HEK293T (cell line): ENCODE measurements at regions not wholly inside any gene's neighbourhood (a gene's known extent, or its start where the extent isn't known, plus 50 kb on each side); places are given as distances from the start of the nearest gene placed in this dataset.

Experiments
- CTCF ChIA-PET: fragments of 350-600 bp; formaldehyde crosslinking; extraction: SDS; loops from one replicate; lab custom pipeline; 2021; ENCODE audit warnings: antibody characterized with exemption, inconsistent platforms; lab: Yijun Ruan, JAX
- POLR2A ChIA-PET: fragments of 350-600 bp; formaldehyde crosslinking; extraction: SDS; loops from one replicate; lab custom pipeline; 2020; ENCODE audit warnings: antibody characterized with exemption, inconsistent platforms; lab: Yijun Ruan, JAX
- DNase-seq: peaks from one replicate; pipeline ENCODE4 v3.0.0; 2012; ENCODE audit warnings: mixed read lengths; ENCODE audit errors: extremely low spot score
- ARNT ChIP-seq: fragments of 450-650 bp; IDR thresholded peaks from 2 replicates; pipeline ENCODE4 v1.6.1; 2017; ENCODE audit warnings: mild to moderate bottlenecking
- BHLHE40 ChIP-seq: fragments of 450-650 bp; IDR thresholded peaks from 2 replicates; pipeline ENCODE4 v1.6.1; 2016; ENCODE audit warnings: mild to moderate bottlenecking, moderate library complexity, borderline replicate concordance
- CTBP1 ChIP-seq: fragments of 450-650 bp; IDR thresholded peaks from 2 replicates; pipeline ENCODE4 v1.6.1; 2016; ENCODE audit warnings: borderline replicate concordance
- ELF4 ChIP-seq: fragments of 450-650 bp; IDR thresholded peaks from 2 replicates; pipeline ENCODE4 v1.6.1; 2017; ENCODE audit warnings: antibody characterized with exemption
- FOXA1 ChIP-seq: fragments of 450-650 bp; IDR thresholded peaks from 2 replicates; pipeline ENCODE4 v1.6.1; 2016; ENCODE audit warnings: mild to moderate bottlenecking
- FOXK2 ChIP-seq: fragments of 450-650 bp; IDR thresholded peaks from 2 replicates; pipeline ENCODE4 v1.6.1; 2016; ENCODE audit warnings: mild to moderate bottlenecking
- FOXM1 ChIP-seq: fragments of 450-650 bp; IDR thresholded peaks from 2 replicates; pipeline ENCODE4 v1.6.1; 2017; ENCODE audit warnings: mild to moderate bottlenecking, borderline replicate concordance
- HDGF ChIP-seq: fragments of 450-650 bp; IDR thresholded peaks from 2 replicates; pipeline ENCODE4 v1.6.1; 2017; ENCODE audit warnings: antibody characterized with exemption, borderline replicate concordance
- L3MBTL2 ChIP-seq: fragments of 450-650 bp; conservative IDR thresholded peaks from 2 replicates; pipeline ENCODE4 v1.6.1; 2016; ENCODE audit warnings: mild to moderate bottlenecking
- LEF1 ChIP-seq: fragments of 450-650 bp; IDR thresholded peaks from 2 replicates; pipeline ENCODE4 v1.6.1; 2017; ENCODE audit warnings: mild to moderate bottlenecking, borderline replicate concordance
- NFRKB ChIP-seq: fragments of 450-650 bp; IDR thresholded peaks from 2 replicates; pipeline ENCODE4 v1.6.1; 2016; ENCODE audit warnings: mild to moderate bottlenecking, moderate library complexity
- PKNOX1 ChIP-seq: fragments of 450-650 bp; IDR thresholded peaks from 2 replicates; pipeline ENCODE4 v1.6.1; 2016
- SP1 ChIP-seq: fragments of 450-650 bp; IDR thresholded peaks from 2 replicates; pipeline ENCODE4 v1.6.1; 2017
- SUZ12 ChIP-seq: fragments of 450-650 bp; IDR thresholded peaks from 2 replicates; pipeline ENCODE4 v1.6.1; 2016; ENCODE audit warnings: mild to moderate bottlenecking
- TARDBP ChIP-seq: fragments of 450-650 bp; IDR thresholded peaks from 2 replicates; pipeline ENCODE4 v1.6.1; 2016
- ZNF384 ChIP-seq: fragments of 450-650 bp; IDR thresholded peaks from 2 replicates; pipeline ENCODE4 v1.6.1; 2016

GRCh38 chr3:72682936-72683452 lies 165.3 kb downstream of the SHQ1 start:
- no peak for TF ChIP-seq FOXA1
- TF ChIP-seq CTBP1: no peak
- DNase-seq: no peak
- ChIA-PET CTCF (no interaction called here), POLR2A (no interaction called here)

GRCh38 chr3:72681598-72681997 lies 166.6 kb downstream of the SHQ1 start:
- no peak for DNase-seq
- POLR2A ChIA-PET: no interaction called here
- CTCF ChIA-PET: no interaction called here
- TF ChIP-seq PKNOX1 (no peak), FOXK2 (no peak), ARNT (no peak), LEF1 (no peak), L3MBTL2 (no peak), NFRKB (no peak), SP1 (no peak), ZNF384 (no peak), SUZ12 (no peak), ELF4 (no peak), HDGF (no peak), BHLHE40 (no peak), FOXA1 (no peak), FOXM1 (no peak), TARDBP (no peak), CTBP1 (no peak)

GRCh38 chr3:72680766-72681165 lies 167.5 kb downstream of the SHQ1 start:
- DNase-seq: no peak
- CTCF ChIA-PET: no interaction called here
- POLR2A ChIA-PET: no interaction called here
- no peak for TF ChIP-seq FOXK2
- TF ChIP-seq TARDBP: no peak
- no peak for TF ChIP-seq BHLHE40

GRCh38 chr3:72679540-72680198 lies 168.6 kb downstream of the SHQ1 start:
- CTCF ChIA-PET: no interaction called here

GRCh38 chr3:72678867-72679266 lies 169.4 kb downstream of the SHQ1 start:
- no peak for TF ChIP-seq ARNT
- TF ChIP-seq SP1: no peak
- no peak for TF ChIP-seq FOXK2
- TF ChIP-seq LEF1: no peak
- TF ChIP-seq PKNOX1: no peak
- POLR2A ChIA-PET: no interaction called here
- no peak for DNase-seq
- CTCF ChIA-PET: no interaction called here

More at GRCh38 chr3:72679540-72680198, 168.6 kb downstream of the SHQ1 start:
- TF ChIP-seq ARNT (no peak), ZNF384 (no peak), LEF1 (no peak), TARDBP (no peak), SP1 (no peak)
- DNase-seq: no peak
- POLR2A ChIA-PET: no interaction called here

GRCh38 chr3:72678380-72678779 lies 169.9 kb downstream of the SHQ1 start:
- no peak for DNase-seq
- TF ChIP-seq ARNT: no peak
- no peak for TF ChIP-seq ELF4
- no peak for TF ChIP-seq L3MBTL2
- TF ChIP-seq PKNOX1: no peak
- TF ChIP-seq FOXA1: no peak
- TF ChIP-seq BHLHE40: no peak
- no peak for TF ChIP-seq HDGF
- TF ChIP-seq LEF1: no peak
- TF ChIP-seq NFRKB: no peak
- TF ChIP-seq CTBP1: no peak
- TF ChIP-seq ZNF384: no peak
- ChIA-PET CTCF (no interaction called here), POLR2A (no interaction called here)

GRCh38 chr3:72675243-72675642 lies 173.0 kb downstream of the SHQ1 start:
- no peak for TF ChIP-seq FOXM1
- TF ChIP-seq BHLHE40: no peak
- TF ChIP-seq ELF4: no peak
- no peak for TF ChIP-seq CTBP1
- TF ChIP-seq ARNT: no peak
- no peak for TF ChIP-seq L3MBTL2
- no peak for TF ChIP-seq SUZ12
- no peak for TF ChIP-seq PKNOX1
- no peak for TF ChIP-seq ZNF384
- no peak for TF ChIP-seq NFRKB
- no peak for TF ChIP-seq HDGF
- no peak for TF ChIP-seq SP1
- no peak for TF ChIP-seq FOXA1
- TF ChIP-seq LEF1: no peak
- TF ChIP-seq TARDBP: no peak
- TF ChIP-seq FOXK2: no peak
- ChIA-PET POLR2A (no interaction called here), CTCF (interaction anchor here (1.1 to 1.5 kb wide), 2 partner anchors 9 to 10 kb away, joined by 4 to 5 read pairs; no protein-coding TSS in a partner anchor)
- no peak for DNase-seq
